Activated naive CD4-positive, alpha-beta T cell (primary cell): ENCODE measurements at regions not wholly inside any gene's neighbourhood (a gene's known extent, or its start where the extent isn't known, plus 50 kb on each side); places are given as distances from the start of the nearest gene placed in this dataset.

ENCODE experiments used
- DNase-seq, 4 experiments: peaks; one replicate each; lab custom pipeline; 2025; lab: John Stamatoyannopoulos, UW

DNA sequence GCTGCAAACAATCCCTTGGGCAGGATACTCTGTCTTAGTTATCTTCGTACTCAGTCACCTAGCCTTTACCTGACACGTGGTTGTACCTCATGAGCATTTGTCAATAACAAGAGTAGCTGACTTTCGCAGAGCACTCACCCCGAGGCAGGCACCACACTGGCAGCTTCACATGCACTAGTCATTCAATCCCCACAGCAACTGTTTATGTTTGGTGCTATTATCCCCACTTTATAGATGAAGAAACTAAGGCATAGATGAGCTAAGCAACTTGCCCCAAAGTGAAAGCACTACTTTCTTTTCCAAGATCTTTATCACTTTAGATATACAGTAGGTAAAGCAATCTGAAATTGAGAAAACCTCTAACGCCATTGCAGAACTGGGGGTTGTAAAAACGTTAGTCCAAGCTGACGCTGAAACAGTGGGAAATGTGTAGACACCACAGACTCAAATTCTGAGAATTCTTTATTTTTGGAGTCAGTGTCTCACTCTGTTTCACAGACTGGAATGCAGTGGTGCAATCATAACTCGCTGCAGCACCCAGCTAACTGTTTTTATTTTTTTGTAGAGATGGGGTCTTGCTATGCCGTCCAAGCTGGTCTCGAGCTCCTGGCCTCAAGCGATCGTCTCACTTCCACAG, 446.0 kb downstream of the FOXO1 start:
- no peak for DNase-seq

DNA sequence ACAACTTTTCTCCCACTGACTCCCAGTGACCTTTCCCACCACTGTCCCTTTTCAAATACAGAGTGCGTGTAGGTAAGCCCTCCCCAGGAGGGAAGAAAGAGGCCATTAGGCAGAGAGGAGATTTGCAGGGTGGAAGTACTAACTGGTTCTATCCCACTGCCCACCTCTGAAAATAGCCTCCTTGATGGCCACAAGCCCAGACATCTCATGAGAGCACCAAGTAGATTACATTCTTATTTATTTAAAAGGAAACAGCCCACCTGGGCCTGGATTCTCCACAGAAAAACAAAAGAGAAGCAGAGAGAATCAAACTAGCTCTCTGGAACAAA, 445.3 kb downstream of the FOXO1 start:
- DNase-seq, result no peak

- no peak for DNase-seq
Observed at GRCh38 chr13:40221460-40222201, 444.8 kb downstream of the FOXO1 start.

DNA sequence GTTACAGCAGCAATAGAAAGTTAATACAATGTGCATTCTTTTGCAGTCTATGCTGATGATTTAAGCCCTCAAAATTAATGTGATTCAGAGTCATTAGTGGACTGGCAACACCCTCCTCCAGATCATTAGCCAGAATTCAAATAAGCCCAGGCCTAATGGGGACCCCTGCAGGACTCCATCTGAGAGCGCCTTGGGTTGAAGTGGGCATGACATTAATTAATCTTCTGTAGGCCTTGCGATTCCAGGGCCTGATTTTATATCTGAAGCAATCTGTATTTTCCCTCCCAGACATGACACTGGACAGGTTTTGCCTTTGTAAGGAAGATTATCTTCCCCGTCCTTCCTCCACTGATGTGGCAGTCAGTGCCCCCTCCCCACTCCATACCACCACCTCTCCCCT, 442.9 kb downstream of the FOXO1 start:
- no peak for DNase-seq

DNA sequence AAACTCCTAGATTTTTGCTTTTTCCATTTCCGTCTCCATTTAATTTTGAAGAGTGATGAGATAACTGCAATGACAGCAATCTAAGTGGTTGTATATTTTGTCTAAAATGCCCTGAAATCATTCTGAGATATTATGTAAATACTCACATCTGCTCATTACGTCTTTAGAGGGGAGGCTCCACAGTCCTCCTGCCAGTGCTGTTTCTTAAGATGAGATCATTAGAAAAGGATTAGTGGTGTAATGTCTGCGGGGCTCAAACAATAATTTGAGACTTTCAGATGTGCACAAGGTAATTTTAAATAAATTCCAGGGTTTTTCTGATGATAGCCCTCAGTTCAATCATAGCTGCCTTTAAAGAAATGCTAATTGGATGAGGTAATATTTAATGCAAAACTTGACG, 437.9 kb downstream of the FOXO1 start:
- no peak for DNase-seq

DNA sequence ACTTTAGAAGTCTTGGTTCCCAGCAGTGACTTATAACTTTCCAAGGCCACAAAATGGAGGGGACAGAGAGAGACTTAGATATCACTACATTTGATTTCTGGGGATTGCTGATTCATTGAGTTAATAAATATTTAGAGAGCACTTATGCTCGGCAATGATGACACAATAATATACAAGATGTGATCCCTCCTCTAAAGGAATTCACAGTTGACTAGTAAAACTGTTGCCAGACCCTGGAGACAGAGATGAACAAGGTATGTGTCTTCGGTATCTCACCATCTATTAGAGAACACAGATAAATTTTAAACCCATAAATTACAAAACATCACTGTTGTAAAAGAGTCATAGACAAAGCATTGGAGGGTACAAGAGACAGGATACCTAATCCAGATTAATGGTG, 437.5 kb downstream of the FOXO1 start:
- DNase-seq, result no peak

DNA sequence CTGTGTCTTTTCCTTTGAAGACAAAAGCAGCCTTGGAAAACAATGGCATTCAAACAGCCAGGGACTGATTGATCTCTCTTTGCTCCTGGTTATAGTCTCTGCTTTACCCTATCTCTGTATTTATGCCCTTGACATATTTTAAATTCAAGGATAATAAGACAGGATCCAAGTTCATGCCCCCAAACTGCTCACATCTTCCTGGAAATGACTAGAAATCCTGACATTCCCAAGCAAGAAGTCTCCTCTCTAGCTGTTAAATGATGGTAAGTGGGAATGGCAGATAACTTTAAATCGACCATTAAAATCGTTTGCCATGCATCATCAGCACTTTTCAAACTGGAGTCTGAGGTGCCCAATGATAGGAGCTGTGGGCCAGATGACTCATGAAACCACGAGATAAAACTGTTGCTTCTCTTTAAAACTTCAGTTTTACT, 435.6 kb downstream of the FOXO1 start:
- DNase-seq, result no peak

GRCh38 chr13:40231311-40231710, 435.1 kb downstream of the FOXO1 start:
- no peak for DNase-seq

DNA sequence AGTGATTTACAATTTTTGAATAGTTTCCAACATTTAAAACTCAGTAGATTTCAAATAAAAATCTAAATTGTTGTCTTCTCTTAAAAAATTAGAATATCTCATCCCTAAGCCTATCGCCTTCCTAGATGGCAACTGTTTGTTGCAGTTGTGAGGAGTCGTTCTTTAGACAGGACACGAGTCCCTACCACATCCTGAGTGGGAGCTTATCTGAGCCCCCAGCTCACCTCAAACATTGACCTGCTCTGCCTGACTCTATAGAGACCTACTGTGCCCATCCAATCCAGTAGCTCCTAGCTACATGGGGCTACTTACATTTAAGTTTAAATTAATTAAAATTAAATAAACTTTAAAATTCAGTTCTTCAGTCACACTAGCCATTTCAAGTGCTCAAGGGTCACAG, 434.7 kb downstream of the FOXO1 start:
- no peak for DNase-seq

DNA sequence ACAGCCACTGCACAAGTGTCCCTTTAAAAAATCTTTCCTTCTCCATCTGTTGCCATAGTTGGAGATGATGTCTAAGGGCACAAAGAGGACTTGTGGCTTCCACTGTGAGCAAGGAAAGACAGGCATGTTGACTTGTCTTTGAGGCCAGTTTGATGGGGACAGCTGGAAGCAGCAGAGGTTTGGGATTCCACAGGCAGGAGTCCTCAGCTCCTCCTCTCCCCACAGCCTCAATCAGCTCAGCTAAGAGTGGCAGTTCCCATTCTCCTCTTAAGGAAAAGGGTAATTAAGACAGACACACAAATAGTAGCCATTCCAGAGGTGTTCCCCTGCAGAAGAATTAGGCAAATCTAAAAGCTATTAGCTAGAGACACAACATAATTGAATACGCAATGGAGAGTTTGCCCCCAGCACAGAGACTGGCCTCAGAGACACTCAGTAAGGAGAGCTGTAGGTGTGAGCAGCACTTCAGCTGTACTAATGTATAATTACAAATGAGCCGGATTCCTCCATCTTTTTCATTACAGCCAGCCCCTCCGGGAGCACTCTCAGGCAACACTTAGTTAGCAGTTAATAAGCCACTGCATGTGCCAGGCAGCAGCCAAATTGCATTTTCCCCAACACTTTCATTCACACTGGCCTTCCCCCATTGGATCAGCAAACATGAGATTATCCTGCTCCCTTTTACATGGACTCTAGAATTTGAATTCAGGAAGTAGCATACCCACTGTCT, 434.0 kb downstream of the FOXO1 start:
- DNase-seq, result no peak

- no peak for DNase-seq
Observed at GRCh38 chr13:40233731-40234195, 432.7 kb downstream of the FOXO1 start.

GRCh38 chr13:40235160-40235796, 431.2 kb downstream of the FOXO1 start:
- DNase-seq, result no peak

GRCh38 chr13:40236566-40237168, 429.8 kb downstream of the FOXO1 start:
- no peak for DNase-seq

GRCh38 chr13:40238761-40239160, 427.7 kb downstream of the FOXO1 start:
- no peak for DNase-seq

- no peak for DNase-seq
Observed at GRCh38 chr13:40240293-40240692, 426.1 kb downstream of the FOXO1 start.

DNA sequence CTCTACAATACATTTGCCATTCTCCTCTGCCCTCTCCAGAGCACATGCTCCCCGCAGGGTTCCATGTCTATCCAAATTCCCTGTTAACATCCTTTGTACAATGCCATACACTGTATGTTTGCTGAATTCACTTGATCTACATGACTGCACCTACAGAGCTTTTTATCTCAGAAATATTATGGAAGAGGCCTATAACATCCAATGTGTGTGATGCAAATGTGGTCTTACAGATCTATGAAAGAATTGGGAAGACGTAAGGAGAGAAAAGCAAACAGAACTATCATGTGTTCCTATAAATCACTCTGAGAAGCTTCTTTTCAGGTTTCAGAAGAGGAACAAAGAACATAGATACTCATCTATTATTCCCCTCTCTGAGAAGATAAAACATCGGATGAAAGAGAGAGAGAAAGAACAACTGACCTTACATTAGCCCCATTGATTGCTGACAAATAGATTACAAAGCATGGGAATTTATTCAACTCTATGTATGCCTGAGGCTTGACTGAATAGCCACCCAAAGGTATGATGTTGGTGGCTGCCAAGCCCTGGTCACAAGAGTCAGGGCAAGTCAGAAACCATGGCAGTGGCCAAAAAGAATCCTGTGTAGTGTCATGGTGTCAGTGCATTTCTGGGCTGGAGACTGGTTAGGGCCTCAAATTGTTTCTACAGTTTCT, 425.2 kb downstream of the FOXO1 start:
- DNase-seq, result no peak

DNA sequence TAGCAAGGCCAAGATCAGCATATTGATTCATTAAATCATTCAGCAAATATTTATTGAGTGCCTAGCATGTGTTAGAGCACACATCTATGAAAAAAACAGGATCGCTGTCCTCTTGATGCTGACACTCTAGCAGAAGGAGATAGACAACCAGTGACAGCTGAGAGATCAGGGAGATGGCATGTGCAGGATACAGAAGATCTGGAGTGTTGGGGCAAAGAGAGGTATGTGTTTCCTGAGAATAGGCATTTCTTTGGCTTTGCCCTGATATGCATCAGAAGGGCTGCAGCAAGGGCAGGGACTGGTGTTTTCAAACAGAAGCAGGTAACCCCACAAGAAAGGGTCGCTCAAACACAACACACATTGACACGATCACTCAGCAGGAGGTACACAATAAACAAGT, 423.4 kb downstream of the FOXO1 start:
- no peak for DNase-seq

DNA sequence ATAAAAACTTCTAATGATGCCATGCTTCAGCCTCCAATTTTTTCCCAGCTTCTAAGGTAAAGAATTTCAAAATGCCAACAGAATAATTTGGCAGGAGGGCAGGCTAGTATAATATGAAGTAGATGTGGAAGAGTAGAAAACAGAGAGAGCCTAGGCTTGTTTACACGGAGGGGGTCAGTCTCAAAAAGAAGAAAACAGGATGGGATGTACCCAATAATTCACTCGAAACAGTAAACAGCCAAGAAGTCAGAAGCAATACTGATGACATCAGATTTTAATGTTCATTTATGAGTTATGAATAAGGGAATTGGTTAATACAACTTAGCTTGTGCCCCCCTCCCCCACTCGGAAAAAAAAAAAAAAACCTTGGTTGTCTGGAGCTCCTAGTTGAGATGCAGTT, 422.5 kb downstream of the FOXO1 start:
- no peak for DNase-seq

DNA sequence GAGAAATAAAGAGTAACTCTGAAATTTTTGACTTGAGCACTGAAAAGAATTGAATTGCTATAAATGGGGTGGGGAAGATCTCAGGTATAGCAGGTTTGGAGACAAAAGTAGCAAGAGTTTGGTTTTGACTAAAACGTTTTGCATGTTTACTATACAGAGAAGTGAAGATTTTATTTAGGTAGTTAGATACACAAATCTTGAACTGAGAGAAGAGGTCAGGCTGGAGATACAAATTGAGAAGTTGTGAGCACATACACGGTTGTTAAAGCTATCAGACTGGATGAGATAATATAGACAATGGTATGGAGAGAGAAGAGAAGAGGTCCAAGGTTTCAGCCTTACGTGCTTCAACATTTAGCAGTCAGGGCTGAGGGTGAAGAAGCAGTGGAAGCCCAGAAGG, 420.9 kb downstream of the FOXO1 start:
- DNase-seq, result no peak

- no peak for DNase-seq
Observed at GRCh38 chr13:40247845-40248244, 418.6 kb downstream of the FOXO1 start.

GRCh38 chr13:40251343-40252032, 415.0 kb downstream of the FOXO1 start:
- no peak for DNase-seq
